Left lung (tissue), 4 donors: ENCODE measurements at regions not wholly inside any gene's neighbourhood (a gene's known extent, or its start where the extent isn't known, plus 50 kb on each side); places are given as distances from the start of the nearest gene placed in this dataset.

Experiments
- ATAC-seq: fragments of 200-7000 bp; cut with Tn5 transposase; one replicate; pipeline ENCODE4 v1.9.1; 2020; ENCODE audit warnings: moderate library complexity
- DNase-seq, 4 donors: peaks; one replicate each; pipeline ENCODE4 v3.0.0-alpha.2; 2013 to 2020
- H3K27ac ChIP-seq, 2 donors: fragments of 200-600 bp; sonication (generic) in 1 of 2; one replicate each; pipeline versions ENCODE4 v1.5.0 to v1.8.0; 2020 to 2021
- H3K27me3 ChIP-seq, 2 donors: fragments of 200-600 bp; sonication (generic) in 1 of 2; one replicate each; pipeline versions ENCODE4 v1.5.0 to v1.8.0; 2020 to 2021
- H3K36me3 ChIP-seq, 2 donors: fragments of 200-600 bp; sonication (generic) in 1 of 2; one replicate each; pipeline versions ENCODE4 v1.5.0 to v1.8.0; 2020 to 2021
- H3K4me1 ChIP-seq, 2 donors: fragments of 200-600 bp; one replicate each; pipeline ENCODE4 v1.8.0; 2021
- H3K4me3 ChIP-seq, 2 donors: fragments of 200-600 bp; sonication (generic) in 1 of 2; one replicate each; pipeline versions ENCODE4 v1.5.0 to v1.8.0; 2020 to 2021; ENCODE audit warnings: mild to moderate bottlenecking in 1 of 2
- H3K9me3 ChIP-seq, 2 donors: fragments of 200-600 bp; sonication (generic) in 1 of 2; one replicate each; pipeline versions ENCODE4 v1.5.0 to v1.8.0; 2020 to 2021
- CTCF ChIP-seq, 2 donors: fragments of 200-600 bp; sonication (generic) in 1 of 2; IDR thresholded peaks; one replicate each; pipeline versions ENCODE4 v1.5.0 to v1.8.0; 2021; ENCODE audit warnings: antibody characterized with exemption in 2 of 2
- intact Hi-C, 2 donors: fragments of 100-400 bp; cut with DNase I; formaldehyde crosslinking; loops; one replicate each; pipeline versions ENCODE4 v1.11.2 to v1.14.2; 2022
- donor health status: DM: no; HTN: yes; CAD: no.
- donor health status: DM: no; HTN: no; CAD: no.

GRCh38 chr13:40026174-40026585 lies 370.7 kb downstream of the COG6 start:
- Histone ChIP-seq H3K27me3 (no peaks in the 10 kb centered on the region), H3K4me1 (no peaks in the 10 kb centered on the region), H3K36me3 (no peaks in the 10 kb centered on the region), H3K27ac (no peak overlapping the region), H3K9me3 (no peaks in the 10 kb centered on the region), H3K4me3 (no peak overlapping the region)
- ATAC-seq = no peak
- no peak for DNase-seq
- TF ChIP-seq CTCF (IDR thresholded peaks at IDR 0.05) = no peak
- intact Hi-C loops = no loop called here

GRCh38 chr13:40026741-40027140 lies 371.3 kb downstream of the COG6 start:
- Histone ChIP-seq H3K27me3 (no peaks in the 10 kb centered on the region), H3K4me3 (no peak overlapping the region), H3K4me1 (no peaks in the 10 kb centered on the region), H3K36me3 (no peaks in the 10 kb centered on the region), H3K27ac (no peak overlapping the region), H3K9me3 (no peaks in the 10 kb centered on the region)
- TF ChIP-seq CTCF (IDR thresholded peaks at IDR 0.05) = no peak
- DNase-seq (no peak), ATAC-seq (no peak)
- intact Hi-C loops = no loop called here

GRCh38 chr13:40028446-40028845 lies 373.0 kb downstream of the COG6 start:
- intact Hi-C loops = no loop called here
- Histone ChIP-seq H3K4me1 (no peaks in the 10 kb centered on the region), H3K27ac (no peak overlapping the region), H3K27me3 (no peaks in the 10 kb centered on the region), H3K36me3 (no peaks in the 10 kb centered on the region), H3K9me3 (no peaks in the 10 kb centered on the region), H3K4me3 (no peak overlapping the region)
- DNase-seq (no peak), ATAC-seq (no peak)
- TF ChIP-seq CTCF (IDR thresholded peaks at IDR 0.05) = no peak

- Histone ChIP-seq H3K27me3 (no peaks in the 10 kb centered on the region), H3K4me3 (no peak overlapping the region), H3K36me3 (no peaks in the 10 kb centered on the region), H3K9me3 (no peaks in the 10 kb centered on the region), H3K27ac (no peak overlapping the region), H3K4me1 (no peaks in the 10 kb centered on the region)
- intact Hi-C loops = no loop called here
- DNase-seq (no peak), ATAC-seq (no peak)
- no peak for TF ChIP-seq CTCF (IDR thresholded peaks at IDR 0.05)
Observed at GRCh38 chr13:40031031-40031430, 375.6 kb downstream of the COG6 start.

GRCh38 chr13:40039061-40039460 lies 383.6 kb downstream of the COG6 start:
- no peak for DNase-seq
- H3K9me3 ChIP-seq = no peaks in the 10 kb centered on the region
- H3K36me3 ChIP-seq = no peaks in the 10 kb centered on the region
- no peaks in the 10 kb centered on the region for H3K4me1 ChIP-seq
- no peak overlapping the region for H3K27ac ChIP-seq
- TF ChIP-seq CTCF (IDR thresholded peaks at IDR 0.05) = no peak
- intact Hi-C loops = no loop called here
- H3K27me3 ChIP-seq = no peaks in the 10 kb centered on the region
- no peak overlapping the region for H3K4me3 ChIP-seq
- ATAC-seq = no peak
